ENCODE measurements at regions not wholly inside any gene's neighbourhood (a gene's known extent, or its start where the extent isn't known, plus 50 kb on each side); places are given as distances from the start of the nearest gene placed in this dataset.
A peak's percentile ranks its signal among the peaks of the same experiment; 100 is the strongest.
"Not testable (repeated sequence)": the region's sequence is repeated elsewhere in the genome, so short reads cannot be mapped to it uniquely, and the experiment has no call there.

GRCh38 chr4:53706422-53707032 lies 115.2 kb upstream of the LNX1 start:
- peak; percentile 39 for DNase-seq (ENCODE audit: low spot score)
- no peak for TF ChIP-seq CTCF (IDR thresholded peaks at IDR 0.05; ENCODE audit: extremely low read depth, missing control alignments)

- TF ChIP-seq CTCF (IDR thresholded peaks at IDR 0.05; ENCODE audit: extremely low read depth, missing control alignments) = no peak
- DNase-seq (ENCODE audit: low spot score) = no peak
Observed at GRCh38 chr4:53705972-53706371, 114.7 kb upstream of the LNX1 start.

GRCh38 chr4:53705151-53705764 lies 114.0 kb upstream of the LNX1 start:
- peak; percentile 7 for DNase-seq (ENCODE audit: low spot score)
- TF ChIP-seq CTCF (IDR thresholded peaks at IDR 0.05; ENCODE audit: extremely low read depth, missing control alignments) = no peak

- DNase-seq (ENCODE audit: low spot score) = no peak
- TF ChIP-seq CTCF (IDR thresholded peaks at IDR 0.05; ENCODE audit: extremely low read depth, missing control alignments) = no peak
Observed at GRCh38 chr4:53704329-53704728, 113.0 kb upstream of the LNX1 start.

GRCh38 chr4:53703267-53703655 lies 112.0 kb upstream of the LNX1 start:
- no peak for TF ChIP-seq CTCF (IDR thresholded peaks at IDR 0.05; ENCODE audit: extremely low read depth, missing control alignments)
- no peak for DNase-seq (ENCODE audit: low spot score)

GRCh38 chr4:53702334-53703266 lies 111.3 kb upstream of the LNX1 start:
- DNase-seq (ENCODE audit: low spot score) = peak; percentile 36
- no peak for TF ChIP-seq CTCF (IDR thresholded peaks at IDR 0.05; ENCODE audit: extremely low read depth, missing control alignments)

GRCh38 chr4:53701260-53701659 lies 110.0 kb upstream of the LNX1 start:
- DNase-seq (ENCODE audit: low spot score) = not testable (repeated sequence)

GRCh38 chr4:53699310-53699709 lies 108.0 kb upstream of the LNX1 start:
- not testable (repeated sequence) for DNase-seq (ENCODE audit: low spot score)

Data from GM20000 (cell line).